WERI-Rb-1 (cell line): ENCODE measurements at regions not wholly inside any gene's neighbourhood (a gene's known extent, or its start where the extent isn't known, plus 50 kb on each side); places are given as distances from the start of the nearest gene placed in this dataset.
"Not testable (repeated sequence)": the region's sequence is repeated elsewhere in the genome, so short reads cannot be mapped to it uniquely, and the experiment has no call there.

Experiments used
- DNase-seq: peaks from one replicate; pipeline ENCODE4 v3.0.0-alpha.2; 2020
- H3K27ac ChIP-seq: fragments of 250-450 bp; sonication (Bioruptor Pico); 2 replicates; pipeline ENCODE4 v1.5.1; 2020; ENCODE audit warnings: mild to moderate bottlenecking, moderate library complexity
- H3K27me3 ChIP-seq: fragments of 250-450 bp; sonication (Bioruptor Pico); 2 replicates; pipeline ENCODE4 v1.5.1; 2021; ENCODE audit warnings: mild to moderate bottlenecking, low read depth, moderate library complexity; ENCODE audit not compliant: insufficient read depth, severe bottlenecking
- H3K36me3 ChIP-seq: fragments of 250-450 bp; sonication (Bioruptor Pico); 2 replicates; pipeline ENCODE4 v1.5.1; 2020; ENCODE audit warnings: mild to moderate bottlenecking, moderate library complexity
- H3K4me3 ChIP-seq: 2 replicates; pipeline ENCODE4 v1.5.1; 2011; ENCODE audit warnings: low read depth, mild to moderate bottlenecking, control low read depth, low read length
- H3K9me3 ChIP-seq: fragments of 250-450 bp; sonication (Bioruptor Pico); 2 replicates; pipeline ENCODE4 v1.5.1; 2021; ENCODE audit warnings: mild to moderate bottlenecking, moderate library complexity; ENCODE audit not compliant: severe bottlenecking
- CTCF ChIP-seq: IDR thresholded peaks from 2 replicates; pipeline ENCODE4 v1.5.1; 2011; ENCODE audit warnings: low read depth, mild to moderate bottlenecking, control low read depth, inconsistent platforms, low read length

- Histone ChIP-seq H3K4me3 (no peak overlapping the region), H3K27me3 (no peaks in the 10 kb centered on the region), H3K9me3 (no peaks in the 10 kb centered on the region), H3K27ac (no peak overlapping the region), H3K36me3 (no peaks in the 10 kb centered on the region; the same call in 1 of the 2 replicates)
- DNase-seq, result no peak
- no peak for TF ChIP-seq CTCF
Observed at GRCh38 chr7:32223721-32224120, 153.5 kb upstream of the PDE1C start.

GRCh38 chr7:32223071-32223650 lies 153.0 kb upstream of the PDE1C start:
- Histone ChIP-seq H3K36me3 (no peaks in the 10 kb centered on the region; the same call in 1 of the 2 replicates), H3K9me3 (no peaks in the 10 kb centered on the region), H3K27ac (no peak overlapping the region), H3K4me3 (no peak overlapping the region), H3K27me3 (no peaks in the 10 kb centered on the region)
- no peak for TF ChIP-seq CTCF
- no peak for DNase-seq

- Histone ChIP-seq H3K27me3 (no peaks in the 10 kb centered on the region), H3K9me3 (no peaks in the 10 kb centered on the region), H3K4me3 (no peak overlapping the region), H3K36me3 (no peaks in the 10 kb centered on the region), H3K27ac (no peak overlapping the region)
- no peak for TF ChIP-seq CTCF
- DNase-seq, result no peak
Observed at GRCh38 chr7:32222251-32222900, 152.2 kb upstream of the PDE1C start.

GRCh38 chr7:32221736-32222135 lies 151.5 kb upstream of the PDE1C start:
- no peak for TF ChIP-seq CTCF
- Histone ChIP-seq H3K27ac (no peak overlapping the region), H3K4me3 (no peak overlapping the region), H3K9me3 (no peaks in the 10 kb centered on the region), H3K36me3 (no peaks in the 10 kb centered on the region), H3K27me3 (no peaks in the 10 kb centered on the region)
- no peak for DNase-seq

GRCh38 chr7:32221056-32221455 lies 150.8 kb upstream of the PDE1C start:
- Histone ChIP-seq H3K36me3 (no peaks in the 10 kb centered on the region), H3K27me3 (no peaks in the 10 kb centered on the region), H3K4me3 (no peak overlapping the region), H3K27ac (no peak overlapping the region), H3K9me3 (no peaks in the 10 kb centered on the region)
- no peak for DNase-seq
- TF ChIP-seq CTCF, result no peak

- not testable (repeated sequence) for H3K27me3 ChIP-seq, H3K4me3 ChIP-seq, H3K9me3 ChIP-seq, DNase-seq, H3K36me3 ChIP-seq
- H3K27ac ChIP-seq, result peak overlapping the region; percentile 85
Observed at GRCh38 chr7:32219831-32220230, 149.6 kb upstream of the PDE1C start.
